ENCODE measurements at regions not wholly inside any gene's neighbourhood (a gene's known extent, or its start where the extent isn't known, plus 50 kb on each side); places are given as distances from the start of the nearest gene placed in this dataset.
"Not testable (repeated sequence)": the region's sequence is repeated elsewhere in the genome, so short reads cannot be mapped to it uniquely, and the experiment has no call there.

GRCh38 chr9:97179616-97180015 lies 127.8 kb upstream of the CCDC180 start:
- no peak for DNase-seq (ENCODE audit: low read depth)

- DNase-seq (ENCODE audit: low read depth), result no peak
Measured at GRCh38 chr9:97176206-97176605, 131.3 kb upstream of the CCDC180 start.

GRCh38 chr9:97168174-97168573 lies 129.2 kb upstream of the CTSV start:
- DNase-seq (ENCODE audit: low read depth), result not testable (repeated sequence)

GRCh38 chr9:97166496-97167138 lies 127.7 kb upstream of the CTSV start:
- DNase-seq (ENCODE audit: low read depth), result not testable (repeated sequence)

- no peak for DNase-seq (ENCODE audit: low read depth)
Measured at GRCh38 chr9:97160255-97160654, 121.3 kb upstream of the CTSV start.

GRCh38 chr9:97158722-97159121 lies 119.8 kb upstream of the CTSV start:
- DNase-seq (ENCODE audit: low read depth), result not testable (repeated sequence)

GRCh38 chr9:97155441-97155840 lies 116.5 kb upstream of the CTSV start:
- DNase-seq (ENCODE audit: low read depth), result not testable (repeated sequence)

- DNase-seq (ENCODE audit: low read depth), result no peak
Measured at GRCh38 chr9:97153967-97154366, 115.0 kb upstream of the CTSV start.

- DNase-seq (ENCODE audit: low read depth), result not testable (repeated sequence)
Measured at GRCh38 chr9:97153160-97153559, 114.2 kb upstream of the CTSV start.

- DNase-seq (ENCODE audit: low read depth), result not testable (repeated sequence)
Measured at GRCh38 chr9:97150471-97150870, 111.5 kb upstream of the CTSV start.

GRCh38 chr9:97148428-97148827 lies 109.5 kb upstream of the CTSV start:
- DNase-seq (ENCODE audit: low read depth), result not testable (repeated sequence)

- DNase-seq (ENCODE audit: low read depth), result not testable (repeated sequence)
Measured at GRCh38 chr9:97145680-97146079, 106.7 kb upstream of the CTSV start.

- DNase-seq (ENCODE audit: low read depth), result no peak
Measured at GRCh38 chr9:97140566-97140965, 101.6 kb upstream of the CTSV start.

- no peak for DNase-seq (ENCODE audit: low read depth)
Measured at GRCh38 chr9:97136421-97136820, 97.5 kb upstream of the CTSV start.

GRCh38 chr9:97133966-97134365 lies 95.0 kb upstream of the CTSV start:
- not testable (repeated sequence) for DNase-seq (ENCODE audit: low read depth)

- DNase-seq (ENCODE audit: low read depth), result no peak
Measured at GRCh38 chr9:97132865-97133264, 93.9 kb upstream of the CTSV start.

- DNase-seq (ENCODE audit: low read depth), result not testable (repeated sequence)
Measured at GRCh38 chr9:97130864-97131263, 91.9 kb upstream of the CTSV start.

- not testable (repeated sequence) for DNase-seq (ENCODE audit: low read depth)
Measured at GRCh38 chr9:97130387-97130786, 91.4 kb upstream of the CTSV start.

GRCh38 chr9:97128919-97129318 lies 90.0 kb upstream of the CTSV start:
- DNase-seq (ENCODE audit: low read depth), result no peak

GRCh38 chr9:97124256-97124655 lies 85.3 kb upstream of the CTSV start:
- no peak for DNase-seq (ENCODE audit: low read depth)

- no peak for DNase-seq (ENCODE audit: low read depth)
Measured at GRCh38 chr9:97110696-97111095, 71.8 kb upstream of the CTSV start.

GRCh38 chr9:97109194-97109811 lies 70.4 kb upstream of the CTSV start:
- no peak for DNase-seq (ENCODE audit: low read depth)

- not testable (repeated sequence) for DNase-seq (ENCODE audit: low read depth)
Measured at GRCh38 chr9:97105220-97105619, 66.3 kb upstream of the CTSV start.

Data from HS-27A (cell line).